OCI-LY7 (cell line): ENCODE measurements at regions not wholly inside any gene's neighbourhood (a gene's known extent, or its start where the extent isn't known, plus 50 kb on each side); places are given as distances from the start of the nearest gene placed in this dataset.

Source experiments
- CTCF ChIP-seq: fragments of 200-600 bp; sonication (generic); conservative IDR thresholded peaks from 2 replicates; pipeline ENCODE4 v1.5.1; 2014; ENCODE audit warnings: mild to moderate bottlenecking, antibody characterized with exemption, low read length, moderate library complexity, mixed read lengths
- EZH2phosphoT487 ChIP-seq: fragments of 200-600 bp; sonication (generic); IDR thresholded peaks from 2 replicates; pipeline ENCODE4 v1.6.1; 2018; ENCODE audit warnings: low read depth, borderline replicate concordance, mild to moderate bottlenecking, mixed run types, antibody characterized with exemption, low read length, moderate library complexity, mixed read lengths

DNA sequence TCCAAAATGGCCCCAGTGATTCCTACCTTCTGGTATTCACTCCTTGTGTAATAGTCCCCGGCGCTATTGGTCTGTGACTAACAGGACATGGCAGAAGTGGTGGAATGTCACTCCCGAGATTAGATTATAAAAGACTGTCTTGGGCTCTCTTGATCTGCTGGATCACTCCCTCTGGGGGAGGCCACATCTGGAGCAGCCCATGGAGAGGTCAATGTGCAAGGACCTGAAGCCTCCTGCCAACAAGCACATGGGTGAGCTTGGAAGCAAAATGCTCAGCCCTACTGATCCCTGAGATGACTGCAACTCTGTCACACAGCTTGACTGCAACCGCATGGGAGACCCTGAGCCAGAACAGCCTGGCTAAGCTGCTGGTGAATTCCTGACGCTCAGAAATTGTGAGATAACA, 94.3 kb upstream of the GLI2 start:
- TF ChIP-seq CTCF: no peak
- no peak for TF ChIP-seq EZH2phosphoT487
